AG09309 (cell line): ENCODE measurements at regions not wholly inside any gene's neighbourhood (a gene's known extent, or its start where the extent isn't known, plus 50 kb on each side); places are given as distances from the start of the nearest gene placed in this dataset.

ENCODE experiments used
- DNase-seq: peaks from one replicate; pipeline ENCODE4 v3.0.0-alpha.2; 2010; ENCODE audit warnings: low read depth
- H3K4me3 ChIP-seq: 2 replicates; pipeline ENCODE4 v1.5.1; 2011; ENCODE audit warnings: mild to moderate bottlenecking, low read depth, low read length, moderate library complexity; ENCODE audit not compliant: control insufficient read depth
- CTCF ChIP-seq: IDR thresholded peaks from 2 replicates; pipeline ENCODE4 v1.5.1; 2011; ENCODE audit warnings: mild to moderate bottlenecking, low read depth, low read length, inconsistent platforms; ENCODE audit not compliant: insufficient read depth, control insufficient read depth; ENCODE audit errors: missing control alignments

GRCh38 chr14:101445278-101445677 is 116.0 kb upstream of the DIO3 start:
- no peak for TF ChIP-seq CTCF
- H3K4me3 ChIP-seq: no peak overlapping the region
- no peak for DNase-seq

- no peak for DNase-seq
- no peak overlapping the region for H3K4me3 ChIP-seq
- TF ChIP-seq CTCF: no peak
These were observed 114.8 kb upstream of the DIO3 start for GRCh38 chr14:101446387-101446969.

GRCh38 chr14:101449114-101449513 is 112.2 kb upstream of the DIO3 start:
- DNase-seq: no peak
- TF ChIP-seq CTCF: no peak

GRCh38 chr14:101451166-101451565 is 110.1 kb upstream of the DIO3 start:
- H3K4me3 ChIP-seq: no peak overlapping the region
- no peak for DNase-seq
- no peak for TF ChIP-seq CTCF

More at GRCh38 chr14:101449114-101449513, 112.2 kb upstream of the DIO3 start:
- H3K4me3 ChIP-seq: no peak overlapping the region

GRCh38 chr14:101453225-101453624 is 108.1 kb upstream of the DIO3 start:
- no peak overlapping the region for H3K4me3 ChIP-seq
- TF ChIP-seq CTCF: no peak
- DNase-seq: no peak

- TF ChIP-seq CTCF: no peak
These were observed 107.1 kb upstream of the DIO3 start for GRCh38 chr14:101454229-101454628.

More at GRCh38 chr14:101454229-101454628, 107.1 kb upstream of the DIO3 start:
- no peak for DNase-seq
- no peak overlapping the region for H3K4me3 ChIP-seq
